ENCODE measurements at regions not wholly inside any gene's neighbourhood (a gene's known extent, or its start where the extent isn't known, plus 50 kb on each side); places are given as distances from the start of the nearest gene placed in this dataset.
"Not testable (repeated sequence)": the region's sequence is repeated elsewhere in the genome, so short reads cannot be mapped to it uniquely, and the experiment has no call there.

DNA sequence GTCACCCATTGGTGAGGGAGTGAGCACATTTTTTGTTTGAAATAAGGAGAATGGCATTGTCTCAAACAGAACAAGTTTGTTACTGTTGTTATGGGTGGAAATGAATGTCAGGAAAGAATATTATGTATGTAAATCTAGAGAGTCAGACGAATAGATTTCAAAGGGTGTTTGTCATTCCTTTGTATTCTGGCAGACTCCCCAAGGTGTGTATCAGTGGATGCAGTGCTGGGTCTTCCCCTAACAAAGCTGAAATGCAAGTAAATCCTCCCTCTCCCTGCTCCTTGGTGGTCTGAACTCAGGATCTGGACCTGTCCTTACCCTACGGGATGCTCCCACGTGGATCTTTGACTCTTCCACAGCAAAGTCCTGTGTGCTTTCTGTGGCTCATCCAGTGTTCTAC is 139.5 kb upstream of the ZNF516 start:
- DNase-seq (ENCODE audit: low read depth) = no peak

DNA sequence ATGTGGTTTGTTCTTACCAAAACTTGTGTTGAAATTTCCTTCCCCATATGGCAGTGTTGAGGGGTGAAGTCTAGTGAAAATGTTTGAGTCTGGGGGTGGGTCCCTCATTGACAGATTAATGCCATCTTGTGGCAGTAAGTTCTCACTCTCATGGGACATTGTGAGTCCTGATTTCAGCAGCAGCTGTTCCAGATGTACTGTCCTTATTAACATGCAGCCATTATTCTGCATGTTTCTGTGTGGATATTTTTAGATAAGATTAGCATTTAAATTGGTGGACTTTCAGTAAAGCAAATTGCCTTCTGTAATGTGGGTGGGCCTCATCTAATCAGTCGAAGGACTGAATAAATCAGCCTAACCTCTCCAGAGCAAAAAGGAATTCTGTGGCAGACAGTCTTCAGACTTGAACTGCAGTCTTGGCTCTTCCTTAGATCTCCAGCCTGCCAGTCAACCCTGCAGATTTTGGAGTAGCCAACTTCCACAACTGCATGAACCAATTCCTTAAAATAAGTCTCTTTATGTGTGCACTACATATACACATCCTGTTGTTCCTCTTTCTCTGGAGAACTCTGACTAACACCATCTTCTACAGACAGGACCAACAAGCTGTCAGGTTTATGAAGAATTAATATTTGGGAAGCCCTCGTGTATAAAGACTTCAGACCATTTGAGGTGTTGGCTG is 138.7 kb upstream of the ZNF516 start:
- no peak for DNase-seq (ENCODE audit: low read depth)

DNA sequence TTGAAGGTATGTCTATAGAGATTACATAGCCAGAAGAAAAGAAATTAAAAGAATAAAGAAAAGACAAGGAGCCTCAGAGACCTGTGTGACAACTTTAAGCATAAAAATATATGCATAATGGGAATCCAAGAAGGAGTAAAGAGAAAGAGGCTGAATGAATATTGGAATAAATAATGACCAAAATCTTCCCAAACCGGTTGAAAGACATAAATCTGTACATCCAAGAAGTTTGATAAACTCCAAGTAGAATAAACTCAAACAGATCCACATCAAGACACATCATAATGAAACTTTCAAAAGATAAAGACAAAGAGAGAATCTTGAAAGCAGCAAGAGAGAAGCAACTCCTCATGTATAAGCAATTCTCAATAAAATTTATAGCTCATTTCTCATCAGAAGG is 132.4 kb upstream of the ZNF516 start:
- no peak for DNase-seq (ENCODE audit: low read depth)

DNA sequence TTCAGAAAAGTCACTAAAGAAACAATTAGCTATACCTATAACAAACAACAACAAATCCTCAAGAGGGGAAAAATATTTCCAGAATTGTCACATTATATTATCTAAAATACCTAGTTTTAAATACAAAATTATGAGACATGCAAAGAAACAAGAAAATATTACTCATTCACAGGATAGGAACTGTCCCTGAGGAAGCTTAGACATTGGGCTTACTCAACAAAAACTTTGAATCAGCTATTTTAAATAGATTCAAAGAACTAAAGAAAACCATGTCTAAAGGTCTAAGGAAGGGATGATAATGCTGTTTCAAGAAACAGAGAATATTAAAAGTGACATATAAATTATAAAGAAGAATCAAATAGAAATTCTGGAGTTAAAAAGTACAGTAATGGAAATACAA is 131.9 kb upstream of the ZNF516 start:
- DNase-seq (ENCODE audit: low read depth) = no peak

DNA sequence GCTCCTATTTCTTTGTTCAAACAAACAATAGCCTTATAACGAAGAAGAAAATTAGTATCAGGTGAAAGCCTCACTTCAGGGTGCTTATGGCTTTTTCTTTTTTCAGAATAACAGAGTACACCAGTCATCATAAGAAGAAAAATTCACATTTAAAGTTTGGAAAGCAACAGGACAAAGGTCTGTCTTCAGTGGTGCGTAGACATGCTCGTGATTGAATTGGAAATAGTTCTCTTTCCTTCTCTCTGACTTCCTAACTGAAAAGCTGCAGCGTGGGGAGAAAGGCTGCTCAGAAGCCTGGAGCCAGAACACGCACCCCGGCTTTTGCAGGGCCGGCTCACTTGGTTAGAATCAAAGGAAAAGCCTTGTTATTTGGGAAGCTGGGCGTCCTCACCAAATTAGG is 127.6 kb upstream of the ZNF516 start:
- DNase-seq (ENCODE audit: low read depth) = no peak

DNA sequence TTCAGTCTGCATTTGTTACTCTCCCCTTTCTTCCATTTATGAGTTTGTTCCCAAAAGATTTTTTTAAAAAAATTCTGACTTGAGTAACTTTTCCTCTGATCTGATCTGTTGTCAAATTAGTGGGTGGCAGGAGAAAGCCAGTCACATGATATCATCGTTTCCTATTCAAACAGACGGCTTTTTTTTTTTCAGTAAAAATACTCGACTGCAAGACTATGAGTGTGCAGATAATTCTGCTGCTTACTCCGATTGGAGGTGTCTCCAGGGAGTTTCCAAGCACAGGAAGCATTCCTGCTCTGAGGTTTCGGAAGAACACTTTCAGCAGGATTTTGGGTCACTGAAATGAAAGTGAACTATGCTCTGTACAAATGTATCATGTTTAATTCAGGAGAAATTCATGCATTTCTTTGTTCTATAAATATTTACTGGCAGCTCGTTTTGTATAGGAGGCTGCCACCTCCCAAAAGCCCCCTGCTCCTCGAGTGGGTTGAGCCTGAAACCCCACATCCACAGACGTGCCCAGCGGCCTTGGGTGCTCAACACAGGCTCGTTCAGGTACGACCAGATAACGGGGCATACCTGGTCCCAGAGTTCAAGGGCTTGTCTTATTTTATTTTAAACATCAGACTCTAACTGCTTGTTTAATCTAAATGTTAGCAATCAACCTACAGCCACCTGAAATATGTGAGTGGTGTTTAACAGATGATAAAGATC is 126.9 kb upstream of the ZNF516 start:
- DNase-seq (ENCODE audit: low read depth) = no peak

DNA sequence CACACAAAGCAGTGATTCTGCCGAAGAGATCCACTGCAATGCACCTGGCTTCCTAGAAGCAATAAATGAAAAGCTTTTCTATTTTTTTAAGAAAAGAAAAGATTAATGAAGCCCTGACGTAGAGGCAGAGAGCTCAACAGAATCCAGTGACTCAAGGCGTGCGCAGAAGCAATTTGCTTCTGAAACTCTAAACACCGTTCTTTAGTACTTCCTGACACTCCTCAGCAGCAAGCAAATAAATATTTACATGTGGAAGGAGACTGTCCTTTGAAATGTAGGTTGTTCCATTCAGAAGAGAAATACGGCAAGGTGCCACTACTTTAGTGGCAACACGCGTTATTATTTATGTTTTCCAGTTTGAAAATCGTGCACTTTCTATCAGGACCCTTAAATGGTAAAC is 126.2 kb upstream of the ZNF516 start:
- no peak for DNase-seq (ENCODE audit: low read depth)

DNA sequence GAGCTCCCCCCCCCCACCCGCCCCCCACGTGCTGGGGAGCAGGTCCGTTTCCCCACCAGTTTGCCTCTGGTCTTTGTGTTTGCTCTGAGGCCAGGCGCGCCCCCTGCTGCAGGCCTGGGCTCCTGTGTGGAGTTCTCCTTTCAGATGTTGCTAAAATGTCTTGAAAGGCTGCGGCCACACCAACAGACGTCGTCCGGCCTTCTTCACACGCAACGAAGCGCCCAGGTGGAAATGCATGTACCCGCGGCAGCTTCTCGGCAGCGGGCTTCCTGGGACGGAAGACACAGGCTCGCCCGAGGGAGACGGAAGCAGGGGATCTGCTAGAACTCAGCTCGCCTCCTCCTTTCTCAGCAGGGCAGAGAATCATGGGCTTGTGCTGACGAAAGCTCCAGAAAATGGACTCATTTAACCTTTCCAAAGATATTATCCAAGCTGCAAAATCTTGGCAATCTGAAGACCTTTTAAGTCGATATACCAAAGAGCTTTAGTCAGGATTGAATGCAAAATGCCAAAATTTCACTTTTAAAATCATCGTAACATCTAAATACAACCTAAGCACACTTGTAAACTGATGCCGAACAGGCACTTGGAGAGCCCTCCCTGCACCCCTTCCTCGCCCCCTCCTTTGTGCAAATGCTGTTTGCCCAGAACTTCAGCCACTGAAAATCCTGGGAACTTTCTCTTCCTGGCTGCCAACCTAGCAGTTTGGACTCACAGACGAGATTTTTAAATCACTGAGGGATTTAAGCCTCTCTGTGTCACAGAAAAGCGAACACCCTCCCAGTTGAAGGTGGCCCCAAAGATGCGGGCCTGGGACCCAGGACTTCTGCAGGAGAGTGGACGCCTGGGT is 125.5 kb upstream of the ZNF516 start:
- no peak for DNase-seq (ENCODE audit: low read depth)

DNA sequence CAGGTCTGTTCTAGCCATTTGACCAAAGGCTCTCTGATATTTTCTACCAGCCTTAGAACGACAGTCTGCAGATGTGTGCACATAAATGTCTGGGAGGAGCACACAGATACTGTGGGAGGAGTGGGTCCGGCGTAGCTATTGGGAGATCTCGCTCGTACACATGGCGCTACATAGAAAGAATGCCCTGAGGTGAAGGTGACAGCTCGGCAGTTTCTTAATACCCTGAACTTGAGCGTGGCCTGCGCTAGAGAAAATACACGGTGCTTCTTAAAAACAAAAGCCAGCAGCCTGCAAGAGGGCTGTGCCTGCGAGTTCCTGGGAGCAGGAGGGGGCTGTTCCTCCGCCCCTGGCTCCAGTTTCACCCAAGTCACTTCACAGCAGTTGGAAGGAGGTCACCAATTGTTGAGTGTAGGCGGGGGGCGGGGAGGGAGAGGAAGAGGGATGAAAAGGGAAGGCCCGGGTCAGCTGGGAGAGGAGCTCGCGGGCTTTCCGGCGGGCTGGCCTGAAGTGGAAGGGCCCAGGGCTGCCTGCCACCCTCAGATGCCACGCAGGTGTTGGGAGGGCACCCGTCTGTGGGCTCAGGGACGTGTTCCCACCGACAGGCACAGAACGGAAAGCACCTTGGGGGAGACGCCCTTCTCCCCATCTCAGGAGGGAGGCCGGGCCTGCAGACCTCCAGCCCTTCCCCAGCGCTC is 124.7 kb upstream of the ZNF516 start:
- DNase-seq (ENCODE audit: low read depth) = no peak

DNA sequence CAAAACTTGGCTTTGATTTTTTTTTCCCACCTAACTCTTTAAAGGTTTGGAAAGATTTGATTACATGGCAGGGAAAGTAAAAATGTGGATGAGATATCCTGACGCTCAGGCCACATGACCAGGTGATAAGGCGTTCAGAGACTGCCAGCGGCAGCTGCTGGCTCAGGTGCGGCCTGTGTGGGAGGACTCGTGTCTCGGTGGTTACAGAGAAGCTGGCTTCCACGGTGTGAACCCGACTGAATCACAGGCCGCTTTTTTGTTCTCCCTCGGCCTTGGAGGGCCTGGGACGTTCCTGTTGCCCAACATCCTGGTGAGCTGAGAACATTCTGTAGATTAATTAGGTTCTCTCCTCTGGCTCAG is 124.2 kb upstream of the ZNF516 start:
- DNase-seq (ENCODE audit: low read depth) = no peak

DNA sequence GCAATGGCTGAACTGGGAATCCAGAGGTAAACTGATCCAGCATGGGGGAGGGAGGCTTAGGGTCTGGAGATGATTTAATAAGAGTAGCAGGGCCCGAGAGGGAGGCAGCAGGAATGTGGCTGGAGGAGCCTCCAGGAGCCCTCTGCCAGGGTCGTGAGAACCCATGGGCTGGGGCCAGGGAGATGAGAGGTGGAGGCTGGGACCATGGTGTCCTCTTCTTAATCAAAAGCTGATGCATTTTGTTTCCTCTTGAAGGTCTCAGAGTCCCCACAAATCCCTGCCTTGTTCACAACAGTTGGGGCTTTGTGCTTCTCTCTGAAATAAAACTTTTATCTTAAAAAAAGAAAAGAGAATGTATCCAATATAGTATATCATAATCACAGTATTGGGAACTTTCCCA is 123.7 kb upstream of the ZNF516 start:
- no peak for DNase-seq (ENCODE audit: low read depth)

DNA sequence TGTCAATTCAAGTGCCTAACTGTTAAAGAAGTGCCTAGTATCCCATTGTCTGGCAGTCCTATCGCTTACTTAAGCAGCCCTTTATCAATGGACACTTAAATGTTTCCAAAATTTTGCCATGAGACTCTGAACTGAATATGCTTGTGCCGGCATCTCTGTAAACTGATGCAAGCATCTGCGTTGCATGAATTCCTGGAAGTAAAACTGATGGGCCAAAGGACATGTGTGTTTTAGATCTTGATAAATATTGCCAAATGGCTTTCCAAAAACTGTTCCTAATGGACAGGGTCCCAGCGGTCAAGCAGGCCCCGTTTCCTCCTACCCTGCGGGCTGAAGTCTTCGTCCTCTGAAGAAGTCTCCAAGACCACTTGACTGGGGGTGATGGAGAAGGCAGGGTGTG is 121.3 kb upstream of the ZNF516 start:
- no peak for DNase-seq (ENCODE audit: low read depth)

DNA sequence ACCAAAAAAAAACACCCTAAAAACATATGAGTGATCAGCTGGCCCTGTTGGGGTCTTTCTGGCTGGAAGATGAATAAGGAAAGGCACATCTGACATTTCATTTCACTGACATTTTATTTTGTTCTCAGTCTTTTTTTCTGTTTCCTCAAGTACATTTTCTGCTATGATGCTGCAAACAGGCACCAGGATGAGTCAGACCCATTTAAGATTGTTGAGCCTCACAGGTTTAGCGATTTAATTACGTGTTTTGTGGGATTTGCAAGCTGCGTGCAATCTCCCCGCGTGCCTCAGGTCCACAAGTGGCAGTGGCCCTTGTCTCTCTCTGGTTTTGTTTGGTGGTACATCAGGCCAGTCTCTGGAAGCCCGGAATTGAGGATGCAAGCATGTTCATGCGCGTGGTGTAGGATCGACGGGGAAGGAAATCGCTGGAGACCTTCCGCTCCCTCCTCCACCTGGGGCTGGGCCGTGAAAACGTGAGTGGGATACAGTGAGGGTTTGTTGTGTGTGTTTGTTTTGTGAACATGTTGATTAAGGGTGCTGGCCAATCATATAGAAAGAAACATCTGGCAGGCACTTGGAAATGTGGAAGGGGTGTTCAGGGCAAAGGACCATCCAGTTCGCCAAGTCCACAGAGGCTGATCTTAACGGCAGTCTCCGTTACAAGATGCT is 120.2 kb upstream of the ZNF516 start:
- DNase-seq (ENCODE audit: low read depth) = no peak

DNA sequence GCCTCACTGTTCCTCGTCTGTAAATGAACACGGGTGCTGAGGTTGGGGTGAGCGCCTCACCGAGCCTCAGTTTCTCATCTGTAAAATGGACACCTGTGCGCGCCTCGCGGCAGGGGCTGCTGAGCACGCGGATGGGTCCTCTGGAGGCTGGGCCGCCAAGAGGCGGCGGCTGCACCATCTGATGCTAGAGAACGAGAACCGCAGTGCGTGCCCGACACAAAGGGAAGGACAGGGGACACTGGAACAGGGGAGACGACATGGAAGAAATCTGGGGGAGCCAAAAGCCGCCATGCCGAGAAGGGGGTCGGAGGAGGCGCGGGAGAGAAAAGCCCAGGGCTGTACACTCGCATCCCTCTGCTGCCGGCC is 118.7 kb upstream of the ZNF516 start:
- DNase-seq (ENCODE audit: low read depth) = no peak

DNA sequence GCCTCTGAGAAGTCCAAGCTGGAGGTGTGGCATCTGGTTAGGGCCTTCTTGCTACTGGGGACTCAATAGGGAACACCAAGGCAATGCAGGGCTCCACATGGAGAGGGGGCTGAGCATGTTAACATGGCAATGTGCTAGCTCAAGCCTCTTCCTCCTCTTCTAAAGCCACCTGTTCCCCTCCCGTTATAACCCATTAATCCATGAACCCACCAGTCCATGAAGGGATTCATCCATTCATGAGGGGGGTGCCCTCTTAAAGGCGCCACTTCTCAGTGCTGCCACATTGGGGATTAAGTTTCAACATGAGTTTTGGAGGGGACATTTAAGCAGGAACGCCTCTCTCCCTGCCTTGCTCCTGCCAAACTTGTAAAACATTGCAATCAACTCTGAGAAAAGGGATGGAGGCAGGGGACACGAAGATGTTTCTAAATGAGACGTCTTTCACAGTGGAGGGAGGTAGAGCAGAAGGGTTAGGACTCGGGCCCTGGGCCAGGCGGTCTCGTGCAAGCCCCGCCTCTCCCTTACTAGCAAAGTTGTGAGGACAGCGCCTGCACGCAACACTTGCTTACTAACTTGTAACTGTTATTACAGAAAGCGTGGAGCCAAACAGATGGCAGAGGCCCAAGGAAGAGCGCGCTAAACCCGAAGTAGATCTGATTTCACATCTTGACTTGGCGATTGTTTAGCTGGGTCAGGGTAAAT is 118.2 kb upstream of the ZNF516 start:
- no peak for DNase-seq (ENCODE audit: low read depth)

DNA sequence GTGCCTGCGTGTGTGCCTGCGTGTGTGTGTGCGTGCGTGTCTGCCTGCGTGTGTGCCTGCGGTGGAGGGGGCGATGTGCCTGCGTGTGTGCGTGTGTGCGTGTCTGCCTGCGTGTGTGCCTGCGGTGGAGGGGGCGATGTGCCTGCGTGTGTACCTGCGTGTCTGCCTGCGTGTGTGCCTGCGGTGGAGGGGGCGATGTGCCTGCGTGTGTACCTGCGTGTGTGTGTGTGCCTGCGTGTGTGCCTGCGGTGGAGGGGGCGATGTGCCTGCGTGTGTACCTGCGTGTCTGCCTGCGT is 116.7 kb upstream of the ZNF516 start:
- not testable (repeated sequence) for DNase-seq (ENCODE audit: low read depth)

DNA sequence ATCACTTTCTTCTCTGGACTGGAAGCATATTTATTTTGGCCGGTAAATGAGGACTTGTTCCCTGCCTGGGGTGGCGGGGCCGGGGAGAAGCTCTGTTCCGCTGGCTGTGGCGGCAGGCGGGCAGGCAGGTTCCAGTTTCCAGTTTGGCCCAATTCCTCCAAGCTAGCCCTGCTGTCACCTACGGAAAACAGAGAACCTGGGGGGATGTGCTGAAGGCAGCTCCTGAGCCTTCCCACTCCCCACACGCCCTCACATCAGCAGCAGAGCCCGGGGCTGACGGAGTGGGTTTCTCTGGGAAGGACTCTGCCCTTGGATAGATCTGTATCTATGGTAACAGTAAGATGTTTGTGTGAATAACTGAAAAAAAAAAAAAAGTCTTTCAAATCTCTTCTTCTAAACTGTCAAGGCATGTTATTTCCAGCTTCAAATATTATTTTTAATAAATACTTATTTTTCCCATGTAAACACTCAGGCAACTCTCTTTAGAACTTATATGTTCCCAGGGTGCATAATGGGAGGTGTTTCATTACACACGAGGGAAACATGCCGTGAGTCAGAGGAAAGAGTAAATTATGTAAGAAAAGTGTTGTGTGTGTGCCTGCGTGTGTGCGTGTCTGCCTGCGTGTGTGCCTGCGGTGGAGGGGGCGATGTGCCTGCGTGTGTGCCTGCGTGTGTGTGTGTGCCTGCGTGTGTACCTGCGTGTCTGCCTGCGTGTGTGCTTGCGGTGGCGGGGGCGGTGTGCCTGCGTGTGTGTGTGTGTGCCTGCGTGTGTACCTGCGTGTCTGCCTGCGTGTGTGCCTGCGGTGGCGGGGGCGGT is 116.1 kb upstream of the ZNF516 start:
- no peak for DNase-seq (ENCODE audit: low read depth)

DNA sequence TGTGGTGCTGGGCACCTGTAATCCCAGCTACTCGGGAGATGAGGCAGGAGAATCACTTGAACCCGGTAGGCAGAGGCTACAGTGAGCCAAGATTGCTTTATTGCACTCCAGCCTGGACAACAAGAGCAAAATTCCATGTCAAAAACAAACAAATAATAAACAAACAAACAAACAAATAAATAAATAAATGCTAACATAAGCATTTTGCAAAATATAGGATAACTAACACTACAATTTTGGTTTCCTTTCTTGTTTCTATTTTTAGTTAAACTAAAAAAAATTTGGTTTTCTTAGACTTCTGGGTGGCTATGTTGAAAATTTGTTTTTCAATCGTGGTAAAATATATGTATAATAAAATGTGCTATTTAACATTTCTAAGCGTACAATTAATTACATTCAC is 115.0 kb upstream of the ZNF516 start:
- no peak for DNase-seq (ENCODE audit: low read depth)

DNA sequence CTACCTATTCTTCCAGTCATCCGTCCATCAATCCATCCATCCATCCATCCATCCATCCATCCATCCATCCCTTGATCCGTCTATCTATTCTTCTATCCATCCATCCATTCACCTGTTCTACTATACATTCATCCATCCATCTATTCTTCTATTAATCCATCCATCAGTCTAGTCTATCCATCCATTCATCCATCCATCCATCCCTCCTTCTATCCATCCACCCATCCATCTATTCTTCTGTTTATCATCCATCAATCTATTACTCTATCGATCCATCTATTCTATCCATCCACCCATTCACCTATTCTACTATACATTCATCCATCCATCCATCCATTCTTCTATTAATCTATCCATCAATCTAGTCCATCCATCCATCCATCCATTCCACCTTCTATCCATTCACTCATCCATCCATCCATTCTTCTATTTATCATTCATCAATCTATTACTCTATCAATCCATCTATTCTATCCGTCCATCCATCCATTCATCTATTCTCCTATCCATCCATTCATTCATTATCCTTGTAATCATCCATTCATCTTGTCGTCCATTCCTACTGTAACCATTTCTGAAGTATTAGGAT is 110.4 kb upstream of the ZNF516 start:
- DNase-seq (ENCODE audit: low read depth) = no peak

DNA sequence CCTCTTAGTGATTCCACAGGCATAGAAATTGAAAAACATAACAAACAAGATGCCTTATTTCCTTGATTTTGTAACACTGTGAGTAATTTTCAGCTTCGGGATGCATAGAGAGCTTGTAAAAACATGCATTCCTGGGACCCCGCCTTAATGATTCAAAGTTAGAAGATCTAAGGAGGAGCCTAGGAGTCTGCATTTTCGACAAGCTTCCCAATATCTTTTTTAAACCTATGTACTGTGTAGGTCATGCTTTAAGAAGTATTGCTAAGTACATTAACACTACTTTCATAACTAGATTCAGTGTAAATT is 109.8 kb upstream of the ZNF516 start:
- no peak for DNase-seq (ENCODE audit: low read depth)
